GM21381 (cell line): ENCODE measurements at regions not wholly inside any gene's neighbourhood (a gene's known extent, or its start where the extent isn't known, plus 50 kb on each side); places are given as distances from the start of the nearest gene placed in this dataset.

Source experiments
- ATAC-seq: cut with Tn5 transposase; IDR thresholded peaks from one replicate; pipeline ENCODE4 v1.9.1; 2021; ENCODE audit warnings: mild to moderate bottlenecking, moderate library complexity; ENCODE audit not compliant: unreplicated experiment

GRCh38 chr19:28859811-28860210 lies 353.1 kb downstream of the UQCRFS1 start:
- no peak for ATAC-seq

- no peak for ATAC-seq
Measured at GRCh38 chr19:28858933-28859332, 354.0 kb downstream of the UQCRFS1 start.

- ATAC-seq = no peak
Measured at GRCh38 chr19:28857967-28858366, 355.0 kb downstream of the UQCRFS1 start.

GRCh38 chr19:28855216-28855615 lies 357.7 kb downstream of the UQCRFS1 start:
- no peak for ATAC-seq

GRCh38 chr19:28847468-28847867 lies 365.5 kb downstream of the UQCRFS1 start:
- ATAC-seq = no peak

GRCh38 chr19:28846094-28846812 lies 366.7 kb downstream of the UQCRFS1 start:
- ATAC-seq = no peak

- ATAC-seq = no peak
Measured at GRCh38 chr19:28843761-28844492, 369.0 kb downstream of the UQCRFS1 start.

- no peak for ATAC-seq
Measured at GRCh38 chr19:28841531-28841930, 371.4 kb downstream of the UQCRFS1 start.

- ATAC-seq = no peak
Measured at GRCh38 chr19:28840891-28841290, 372.1 kb downstream of the UQCRFS1 start.

- no peak for ATAC-seq
Measured at GRCh38 chr19:28839455-28839854, 373.5 kb downstream of the UQCRFS1 start.

GRCh38 chr19:28838909-28839308 lies 374.0 kb downstream of the UQCRFS1 start:
- ATAC-seq = no peak

GRCh38 chr19:28836421-28836820 lies 376.5 kb downstream of the UQCRFS1 start:
- no peak for ATAC-seq

- no peak for ATAC-seq
Measured at GRCh38 chr19:28834996-28835395, 378.0 kb downstream of the UQCRFS1 start.

GRCh38 chr19:28831462-28831861 lies 381.5 kb downstream of the UQCRFS1 start:
- no peak for ATAC-seq

GRCh38 chr19:28829762-28830161 lies 383.2 kb downstream of the UQCRFS1 start:
- ATAC-seq = no peak

GRCh38 chr19:28829359-28829758 lies 383.6 kb downstream of the UQCRFS1 start:
- ATAC-seq = no peak

- no peak for ATAC-seq
Measured at GRCh38 chr19:28828276-28828870, 384.6 kb downstream of the UQCRFS1 start.

- no peak for ATAC-seq
Measured at GRCh38 chr19:28827382-28827781, 385.6 kb downstream of the UQCRFS1 start.

GRCh38 chr19:28823338-28823961 lies 389.5 kb downstream of the UQCRFS1 start:
- ATAC-seq = no peak

GRCh38 chr19:28820289-28820688 lies 392.7 kb downstream of the UQCRFS1 start:
- ATAC-seq = no peak

GRCh38 chr19:28815257-28815656 lies 397.7 kb downstream of the UQCRFS1 start:
- no peak for ATAC-seq

GRCh38 chr19:28794301-28794700 lies 418.6 kb downstream of the UQCRFS1 start:
- no peak for ATAC-seq
